Renal cortex interstitium (tissue), 11 donors: ENCODE measurements at regions not wholly inside any gene's neighbourhood (a gene's known extent, or its start where the extent isn't known, plus 50 kb on each side); places are given as distances from the start of the nearest gene placed in this dataset.

ENCODE experiments used
- DNase-seq, 11 donors: peaks; one replicate each; pipeline ENCODE4 v3.0.0-alpha.2; 2013; ENCODE audit warnings: low read depth in 9 of 11, low spot score in 4 of 11; ENCODE audit errors: extremely low read depth in 1 of 11

GRCh38 chrY:12526362-12527063 is 174.5 kb upstream of the USP9Y start:
- no peak for DNase-seq

DNA sequence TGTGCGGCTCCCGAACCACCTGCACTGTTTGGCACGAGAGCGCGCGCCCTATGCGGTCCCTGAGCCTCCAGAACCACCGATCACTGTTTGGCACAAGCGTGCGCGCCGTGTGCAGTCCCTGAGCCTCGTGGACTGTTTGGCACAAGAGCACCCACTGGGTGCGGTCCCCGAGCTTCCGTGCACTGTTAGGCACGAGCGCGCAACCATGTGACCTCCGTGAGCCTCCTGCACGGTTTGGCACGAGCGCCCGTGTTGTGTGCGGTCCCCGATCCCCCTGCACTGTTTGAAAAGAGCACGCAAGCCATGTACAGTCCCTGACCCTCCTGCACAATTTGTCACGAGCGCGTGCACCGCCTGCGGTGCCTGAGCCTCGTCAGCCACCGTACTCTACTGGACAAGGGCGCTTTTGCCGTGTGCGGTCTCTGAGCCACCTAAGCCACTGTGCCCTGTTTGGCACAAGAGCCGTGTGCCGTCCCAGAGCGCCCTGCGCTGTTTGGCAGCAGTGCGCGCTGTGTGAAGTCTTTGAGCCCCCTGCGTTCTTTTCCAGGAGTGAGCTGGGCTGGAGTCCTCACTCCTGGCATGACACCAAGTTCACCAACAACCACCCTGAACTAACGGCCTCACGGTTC is 163.7 kb upstream of the USP9Y start:
- DNase-seq = no peak

GRCh38 chrY:12546746-12547420 is 154.1 kb upstream of the USP9Y start:
- no peak for DNase-seq

GRCh38 chrY:12552471-12553283 is 148.4 kb upstream of the USP9Y start:
- DNase-seq = no peak

- DNase-seq = no peak
Observed at GRCh38 chrY:12553909-12554308, 147.1 kb upstream of the USP9Y start.

GRCh38 chrY:12555005-12555404 is 146.0 kb upstream of the USP9Y start:
- DNase-seq = no peak

GRCh38 chrY:12559007-12559406 is 142.0 kb upstream of the USP9Y start:
- DNase-seq = no peak

DNA sequence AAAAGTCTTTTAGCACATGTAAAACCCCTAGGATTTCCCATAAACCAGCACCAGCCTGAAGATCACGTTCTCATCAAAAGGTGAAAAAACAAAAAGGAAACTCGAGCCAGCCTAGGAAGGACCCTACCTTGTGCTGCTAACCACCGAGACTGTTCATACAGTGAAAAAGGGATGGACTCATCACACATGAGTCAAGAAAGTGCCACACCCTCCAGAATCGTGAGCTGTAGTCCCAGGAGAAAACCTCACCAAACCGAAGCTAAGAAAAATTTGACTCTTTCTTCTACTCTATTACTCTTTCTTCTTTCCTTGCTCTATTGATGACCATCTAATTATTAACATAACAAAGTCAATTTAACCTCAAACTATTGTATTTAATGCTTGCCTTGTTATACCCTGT is 124.8 kb upstream of the USP9Y start:
- DNase-seq = no peak

DNA sequence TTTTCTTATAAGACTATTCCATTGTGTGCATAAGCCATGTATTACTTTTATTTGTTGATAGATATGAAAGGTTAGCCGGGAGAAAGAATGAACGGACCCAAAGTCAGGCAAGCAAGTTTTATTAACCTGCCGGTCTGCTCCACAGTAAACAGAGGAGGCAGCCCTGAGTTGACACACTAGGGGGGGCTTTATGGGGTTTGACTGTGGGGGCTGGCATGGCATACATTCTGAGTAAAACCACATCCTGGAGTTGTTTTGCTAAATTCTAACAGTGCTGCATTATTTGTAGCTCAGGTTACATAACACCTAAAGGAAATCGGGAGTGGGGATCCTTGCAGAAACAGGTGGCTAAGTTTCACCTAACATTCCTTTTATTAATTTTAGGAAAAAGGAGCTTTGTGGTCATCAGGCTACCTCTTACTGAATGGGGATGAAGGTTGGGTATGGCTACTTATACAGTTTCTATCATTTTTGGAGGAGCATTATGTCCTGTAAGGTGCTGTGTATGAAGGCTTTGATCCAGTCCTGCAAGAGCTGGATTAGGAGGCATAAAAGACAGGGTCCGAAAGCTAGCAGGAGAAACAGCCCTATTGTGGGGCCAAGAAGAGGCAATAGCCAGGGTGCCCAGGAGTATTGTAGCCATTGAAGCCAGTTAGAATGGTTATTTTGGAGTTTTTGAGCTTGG is 107.4 kb upstream of the USP9Y start:
- no peak for DNase-seq

DNA sequence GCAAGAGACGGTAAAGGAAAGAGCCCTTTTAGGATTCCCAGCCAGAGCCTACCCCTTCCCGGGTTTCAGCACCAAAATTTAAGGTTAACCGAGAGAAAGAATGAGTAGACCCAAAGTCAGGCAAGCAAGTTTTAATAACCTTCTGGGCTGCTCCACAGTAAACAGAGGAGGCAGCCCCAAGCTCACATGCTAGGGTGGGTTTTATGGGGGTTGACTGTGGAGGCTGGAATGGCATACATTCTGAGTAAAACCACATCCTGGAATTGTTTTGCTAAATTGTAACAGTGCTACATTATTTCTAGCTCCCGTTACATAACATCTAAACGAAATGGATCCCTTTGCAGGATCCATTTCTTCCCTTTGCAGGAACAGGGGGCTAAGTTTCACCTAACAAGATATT is 102.2 kb upstream of the USP9Y start:
- no peak for DNase-seq

- DNase-seq = no peak
Observed at GRCh38 chrY:12605426-12605825, 95.6 kb upstream of the USP9Y start.

DNA sequence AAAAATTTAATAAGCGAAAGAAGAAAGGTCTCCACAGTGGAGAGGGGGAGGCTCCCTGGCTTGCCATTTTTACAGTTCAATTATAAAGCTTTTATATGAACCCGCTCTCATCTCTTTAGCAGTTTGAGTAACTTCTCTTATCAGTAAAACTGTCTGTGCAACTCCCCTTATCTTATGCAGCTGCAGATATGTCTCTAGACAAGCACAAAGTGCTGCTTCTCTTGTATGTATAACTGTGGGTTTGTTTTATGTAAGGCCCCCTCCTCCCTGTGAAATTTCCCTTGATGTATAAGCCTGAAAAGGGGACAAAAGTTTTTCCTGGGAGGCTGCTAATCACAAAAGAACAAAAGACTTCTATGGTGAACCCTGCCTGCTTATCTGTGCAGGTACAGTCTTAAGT is 90.2 kb upstream of the USP9Y start:
- no peak for DNase-seq

- peak in 1 of 11 donors; percentile 1 for DNase-seq
Observed at GRCh38 chrY:12615733-12616446, 85.1 kb upstream of the USP9Y start.

GRCh38 chrY:12621454-12622081 is 79.5 kb upstream of the USP9Y start:
- DNase-seq = peak in 2 of 11 donors; percentile 8 to 18

GRCh38 chrY:12623204-12623603 is 77.8 kb upstream of the USP9Y start:
- no peak for DNase-seq

DNA sequence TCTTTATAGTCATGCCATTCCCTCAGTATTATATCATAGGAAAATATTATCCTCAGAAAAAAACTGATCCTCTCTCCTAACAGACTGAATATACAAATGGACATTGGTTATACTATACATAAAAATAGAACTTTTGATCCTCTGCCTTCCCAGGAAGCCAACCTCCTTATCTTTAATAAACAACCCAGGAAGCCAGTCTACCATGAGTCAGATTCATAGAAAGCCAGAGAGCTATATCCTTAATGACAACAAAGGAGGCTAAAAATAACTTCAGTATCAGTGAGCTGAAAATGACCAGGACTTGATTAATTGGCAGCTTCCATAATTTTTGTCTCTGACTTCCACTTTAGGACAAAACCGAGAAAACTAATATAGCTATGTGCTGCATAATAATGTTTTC is 58.0 kb upstream of the USP9Y start:
- DNase-seq = no peak

DNA sequence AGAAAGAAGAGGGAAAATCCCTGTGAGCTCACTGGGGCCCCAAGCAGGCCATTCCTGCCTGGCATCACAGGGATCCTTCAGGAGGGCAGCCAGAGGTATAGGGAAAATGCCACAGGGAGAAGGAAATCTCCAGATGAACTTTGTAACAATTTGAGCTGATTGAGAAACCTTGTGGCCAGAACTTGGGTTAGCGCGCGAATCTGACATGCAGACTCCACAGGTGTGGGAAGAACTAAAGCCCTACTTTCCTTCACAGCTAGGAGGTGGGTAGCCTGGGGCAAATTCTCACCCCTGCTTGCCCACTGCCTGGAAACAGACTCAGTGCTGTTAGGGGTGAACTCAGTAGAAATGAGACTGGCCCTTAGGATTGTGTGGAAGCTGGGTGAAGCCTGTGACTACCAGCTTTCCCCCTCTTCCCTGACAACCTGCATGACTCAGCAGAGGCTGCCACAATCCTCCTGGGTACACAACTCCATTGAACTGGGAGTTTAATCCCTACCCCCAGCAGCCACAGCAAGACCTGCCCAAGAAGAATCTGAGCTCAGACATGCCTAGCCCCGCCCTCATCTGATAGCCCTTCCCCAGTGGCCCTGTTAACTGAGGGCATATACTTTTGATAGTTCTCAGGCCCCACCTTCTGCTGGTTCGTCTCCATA is 57.2 kb upstream of the USP9Y start:
- no peak for DNase-seq

GRCh38 chrY:12651095-12651494 is 49.9 kb upstream of the USP9Y start:
- DNase-seq = no peak
